ENCODE measurements at regions not wholly inside any gene's neighbourhood (a gene's known extent, or its start where the extent isn't known, plus 50 kb on each side); places are given as distances from the start of the nearest gene placed in this dataset.

DNA sequence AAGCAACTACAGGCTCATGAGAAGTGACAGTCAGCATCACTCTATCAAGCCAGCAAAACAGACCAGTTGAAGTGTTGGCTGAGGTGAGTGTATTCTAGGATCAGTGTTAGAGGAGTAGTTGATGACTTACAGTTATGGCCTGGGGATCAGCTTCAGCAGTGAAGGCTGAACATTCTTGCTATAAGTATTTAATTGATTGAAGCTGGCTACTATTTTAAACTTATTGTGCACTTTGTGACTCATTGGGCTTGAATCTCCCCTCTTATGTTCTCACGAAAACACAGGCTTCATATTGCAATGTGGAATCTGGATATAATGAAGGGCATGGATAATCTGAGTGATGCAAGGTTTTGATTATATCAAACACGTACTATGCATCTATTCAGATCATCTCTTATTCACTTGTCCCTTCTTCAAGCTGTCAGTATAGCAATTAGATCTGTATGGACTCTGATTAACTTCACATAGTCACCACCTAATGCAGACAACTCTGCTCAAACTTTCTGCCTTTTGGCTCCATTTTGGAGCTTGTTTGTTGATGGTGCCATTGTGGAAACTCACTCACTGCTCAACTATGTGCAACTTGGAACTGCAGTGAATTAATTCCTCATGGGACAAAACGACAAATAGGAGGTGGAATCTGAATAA lies 309.2 kb downstream of the SLC16A7 start:
- ChIA-PET CTCF (no interaction called here), POLR2A (no interaction called here)
- TF ChIP-seq TARDBP (IDR thresholded peaks at IDR 0.05) (no peak), CTBP1 (IDR thresholded peaks at IDR 0.05; ENCODE audit: borderline replicate concordance) (no peak), FOXA1 (IDR thresholded peaks at IDR 0.05) (no peak)
- no peak for DNase-seq (ENCODE audit: extremely low spot score)

DNA sequence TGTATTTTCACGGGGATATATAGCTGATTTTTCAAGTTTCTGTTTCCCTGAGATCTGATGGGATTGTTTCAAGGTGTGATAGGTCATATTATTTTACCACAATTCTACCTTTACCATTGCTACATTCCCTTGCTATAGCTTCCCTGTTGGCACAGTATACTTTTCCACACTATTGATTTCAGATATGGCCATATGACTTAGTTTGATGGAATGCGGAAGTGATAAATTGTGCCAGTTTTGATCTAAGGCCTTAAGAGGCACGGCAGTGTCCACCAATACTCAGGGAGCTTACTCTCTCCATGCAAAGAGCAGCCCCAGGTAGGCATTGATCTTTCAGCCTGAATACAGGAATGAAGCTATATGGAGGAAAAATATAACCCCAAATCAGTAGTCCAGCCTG lies 315.7 kb downstream of the SLC16A7 start:
- CTCF ChIA-PET = no interaction called here

DNA sequence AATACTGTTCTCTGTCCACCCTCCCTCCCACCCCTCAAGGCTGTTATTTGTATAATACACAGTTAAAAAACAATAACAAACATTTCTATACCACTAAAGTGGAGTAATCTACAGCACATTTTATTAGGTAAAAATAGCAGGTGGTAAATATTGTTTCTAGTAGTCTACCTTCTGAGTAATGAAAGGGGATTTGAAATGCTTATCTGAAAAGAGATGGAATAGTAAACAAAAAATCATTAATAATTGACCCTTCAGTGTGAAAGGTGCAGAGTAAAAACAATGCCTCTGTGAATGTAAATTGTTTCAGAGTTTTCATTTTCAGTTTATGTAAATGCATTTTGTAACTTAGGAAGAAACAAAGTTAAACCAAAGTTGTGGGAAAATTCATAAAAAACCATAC lies 321.2 kb downstream of the SLC16A7 start:
- DNase-seq (ENCODE audit: extremely low spot score) = no peak
- TF ChIP-seq SP1 (IDR thresholded peaks at IDR 0.05) = no peak
- no peak for TF ChIP-seq FOXK2 (IDR thresholded peaks at IDR 0.05)
- no peak for TF ChIP-seq FOXA1 (IDR thresholded peaks at IDR 0.05)
- ChIA-PET CTCF (no interaction called here), POLR2A (no interaction called here)

More for the DNA sequence above, 315.7 kb downstream of the SLC16A7 start:
- TF ChIP-seq, protein P1, sequence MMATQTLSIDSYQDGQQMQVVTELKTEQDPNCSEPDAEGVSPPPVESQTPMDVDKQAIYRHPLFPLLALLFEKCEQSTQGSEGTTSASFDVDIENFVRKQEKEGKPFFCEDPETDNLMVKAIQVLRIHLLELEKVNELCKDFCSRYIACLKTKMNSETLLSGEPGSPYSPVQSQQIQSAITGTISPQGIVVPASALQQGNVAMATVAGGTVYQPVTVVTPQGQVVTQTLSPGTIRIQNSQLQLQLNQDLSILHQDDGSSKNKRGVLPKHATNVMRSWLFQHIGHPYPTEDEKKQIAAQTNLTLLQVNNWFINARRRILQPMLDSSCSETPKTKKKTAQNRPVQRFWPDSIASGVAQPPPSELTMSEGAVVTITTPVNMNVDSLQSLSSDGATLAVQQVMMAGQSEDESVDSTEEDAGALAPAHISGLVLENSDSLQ (IDR thresholded peaks at IDR 0.05) = no peak
- TF ChIP-seq BHLHE40 (IDR thresholded peaks at IDR 0.05; ENCODE audit: borderline replicate concordance) = no peak
- no peak for TF ChIP-seq ELF4 (IDR thresholded peaks at IDR 0.05)
- no peak for TF ChIP-seq SP1 (IDR thresholded peaks at IDR 0.05)
- no peak for TF ChIP-seq TARDBP (IDR thresholded peaks at IDR 0.05)
- no peak for TF ChIP-seq CTBP1 (IDR thresholded peaks at IDR 0.05; ENCODE audit: borderline replicate concordance)
- TF ChIP-seq FOXA1 (IDR thresholded peaks at IDR 0.05) = no peak
- TF ChIP-seq ZNF384 (IDR thresholded peaks at IDR 0.05) = no peak
- TF ChIP-seq SUZ12 (IDR thresholded peaks at IDR 0.05) = no peak
- TF ChIP-seq FOXK2 (IDR thresholded peaks at IDR 0.05) = no peak
- no peak for TF ChIP-seq ARNT (IDR thresholded peaks at IDR 0.05)
- POLR2A ChIA-PET = no interaction called here
- DNase-seq (ENCODE audit: extremely low spot score) = no peak

DNA sequence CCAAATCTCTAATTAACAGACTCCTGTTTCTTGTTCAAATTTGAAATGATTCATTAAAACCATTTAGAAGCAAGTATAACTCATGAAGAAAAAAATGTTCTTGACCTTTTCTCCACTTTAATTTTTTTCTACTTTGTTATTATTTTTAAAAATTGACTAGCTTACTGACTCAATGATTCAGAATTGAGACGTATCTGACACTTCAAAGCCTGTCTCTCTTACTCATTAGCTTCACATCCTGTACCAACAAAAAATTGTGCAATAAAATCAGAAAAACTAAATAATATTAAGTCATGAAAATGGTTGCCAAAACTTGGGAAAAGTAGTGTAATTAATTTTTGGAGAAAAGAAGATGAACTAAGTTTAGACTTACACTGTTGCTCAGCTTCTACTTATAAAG lies 331.2 kb downstream of the SLC16A7 start:
- POLR2A ChIA-PET = no interaction called here
- CTCF ChIA-PET = no interaction called here
- DNase-seq (ENCODE audit: extremely low spot score) = no peak
- TF ChIP-seq CTBP1 (IDR thresholded peaks at IDR 0.05; ENCODE audit: borderline replicate concordance) (no peak), L3MBTL2 (conservative IDR thresholded peaks at IDR 0.05) (no peak), HDGF (IDR thresholded peaks at IDR 0.05; ENCODE audit: borderline replicate concordance) (no peak), ARNT (IDR thresholded peaks at IDR 0.05) (no peak), ELF4 (IDR thresholded peaks at IDR 0.05) (no peak)
- TF ChIP-seq, protein P1 (IDR thresholded peaks at IDR 0.05) = no peak

DNA sequence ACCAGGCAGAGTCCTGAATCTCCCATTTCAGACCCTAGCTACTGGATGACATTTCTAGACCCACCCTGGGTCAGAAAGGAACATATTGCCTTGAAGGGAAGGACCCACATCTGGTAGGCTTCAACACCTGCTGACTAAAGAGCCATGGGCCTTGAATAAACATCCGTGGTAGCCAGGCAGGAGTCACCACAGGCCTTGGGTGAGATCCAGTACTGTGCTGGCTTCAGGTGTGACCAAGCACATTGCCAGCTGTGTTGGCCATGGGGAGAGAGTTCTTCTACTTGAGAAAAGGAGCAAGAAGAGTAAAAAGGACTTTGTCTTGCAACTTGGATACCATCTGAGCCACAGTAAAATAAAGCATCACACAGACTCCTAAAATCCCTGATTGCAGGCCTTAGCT lies 332.6 kb downstream of the SLC16A7 start:
- ChIA-PET CTCF (no interaction called here), POLR2A (no interaction called here)
- TF ChIP-seq HDGF (IDR thresholded peaks at IDR 0.05; ENCODE audit: borderline replicate concordance) (no peak), CTBP1 (IDR thresholded peaks at IDR 0.05; ENCODE audit: borderline replicate concordance) (no peak), FOXK2 (IDR thresholded peaks at IDR 0.05) (no peak), LEF1 (IDR thresholded peaks at IDR 0.05; ENCODE audit: borderline replicate concordance) (no peak), FOXM1 (IDR thresholded peaks at IDR 0.05; ENCODE audit: borderline replicate concordance) (no peak), FOXA1 (IDR thresholded peaks at IDR 0.05) (no peak), L3MBTL2 (conservative IDR thresholded peaks at IDR 0.05) (no peak), BHLHE40 (IDR thresholded peaks at IDR 0.05; ENCODE audit: borderline replicate concordance) (no peak), NFRKB (IDR thresholded peaks at IDR 0.05) (no peak), ZNF384 (IDR thresholded peaks at IDR 0.05) (no peak), SUZ12 (IDR thresholded peaks at IDR 0.05) (no peak), ARNT (IDR thresholded peaks at IDR 0.05) (no peak), TARDBP (IDR thresholded peaks at IDR 0.05) (no peak), ELF4 (IDR thresholded peaks at IDR 0.05) (no peak)
- TF ChIP-seq, protein P1 (IDR thresholded peaks at IDR 0.05) = no peak
- DNase-seq (ENCODE audit: extremely low spot score) = no peak

DNA sequence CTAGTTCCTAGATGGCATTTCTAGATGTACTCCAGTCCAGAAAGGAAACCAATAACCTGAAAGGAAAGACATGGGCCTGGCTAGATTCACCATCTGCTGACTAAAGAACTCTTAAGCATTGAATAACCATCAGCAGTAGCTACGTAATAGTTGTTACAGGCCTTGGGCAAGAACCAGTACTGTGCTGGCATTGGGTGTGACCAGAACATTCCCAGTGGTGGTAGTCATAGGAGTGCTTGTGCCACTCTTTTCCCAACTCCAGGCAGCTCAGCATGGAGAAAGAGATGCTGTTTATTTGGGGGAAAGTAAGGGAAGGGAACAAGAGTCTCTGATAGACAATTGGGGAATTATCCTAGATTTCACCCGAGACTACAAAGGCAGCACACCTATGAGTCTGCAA lies 333.3 kb downstream of the SLC16A7 start:
- ChIA-PET POLR2A (no interaction called here), CTCF (no interaction called here)
- DNase-seq (ENCODE audit: extremely low spot score) = no peak
- TF ChIP-seq ELF4 (IDR thresholded peaks at IDR 0.05) (no peak), FOXK2 (IDR thresholded peaks at IDR 0.05) (no peak), CTBP1 (IDR thresholded peaks at IDR 0.05; ENCODE audit: borderline replicate concordance) (no peak), TARDBP (IDR thresholded peaks at IDR 0.05) (no peak), HDGF (IDR thresholded peaks at IDR 0.05; ENCODE audit: borderline replicate concordance) (no peak), FOXM1 (IDR thresholded peaks at IDR 0.05; ENCODE audit: borderline replicate concordance) (no peak), BHLHE40 (IDR thresholded peaks at IDR 0.05; ENCODE audit: borderline replicate concordance) (no peak), L3MBTL2 (conservative IDR thresholded peaks at IDR 0.05) (no peak), NFRKB (IDR thresholded peaks at IDR 0.05) (no peak), ARNT (IDR thresholded peaks at IDR 0.05) (no peak)
- TF ChIP-seq, protein P1 (IDR thresholded peaks at IDR 0.05) = no peak

Measured in HEK293T (cell line).